HUES64 (cell line): ENCODE measurements at regions not wholly inside any gene's neighbourhood (a gene's known extent, or its start where the extent isn't known, plus 50 kb on each side); places are given as distances from the start of the nearest gene placed in this dataset.
"Not testable (repeated sequence)": the region's sequence is repeated elsewhere in the genome, so short reads cannot be mapped to it uniquely, and the experiment has no call there.

ENCODE experiments used
- H3K27ac ChIP-seq: 2 replicates; pipeline ENCODE4 v1.7.0; 2013; ENCODE audit warnings: low read depth, low read length, inconsistent platforms
- H3K27me3 ChIP-seq: 2 replicates; pipeline ENCODE4 v1.6.1; 2013; ENCODE audit warnings: mild to moderate bottlenecking, low read length; ENCODE audit not compliant: insufficient read depth
- H3K36me3 ChIP-seq: 2 replicates; pipeline ENCODE4 v1.6.1; 2013; ENCODE audit warnings: mild to moderate bottlenecking, low read length; ENCODE audit not compliant: insufficient read depth
- H3K4me1 ChIP-seq: 2 replicates; pipeline ENCODE4 v1.6.1; 2013; ENCODE audit warnings: mild to moderate bottlenecking, low read length, moderate library complexity; ENCODE audit not compliant: insufficient read depth
- H3K4me3 ChIP-seq: 2 replicates; pipeline ENCODE4 v1.5.1; 2013; ENCODE audit warnings: mild to moderate bottlenecking, low read length, moderate library complexity
- H3K9ac ChIP-seq: 2 replicates; pipeline ENCODE4 v1.6.1; 2013; ENCODE audit warnings: mild to moderate bottlenecking, low read depth, low read length
- H3K9me3 ChIP-seq: 2 replicates; pipeline ENCODE4 v1.6.1; 2013; ENCODE audit warnings: low read depth, low read length; ENCODE audit not compliant: insufficient read depth
- WGBS: fragments of 150-250, 120-280 bp; methylation state at CpG from one replicate; pipeline ENCODE4 v1.1.7; 2013; ENCODE audit warnings: missing lambda C conversion rate; 5-methylcytosine and 5-hydroxymethylcytosine counted together

GRCh38 chr5:110965773-110966581 lies 105.5 kb upstream of the TSLP start:
- H3K27ac ChIP-seq: no peak overlapping the region
- H3K4me3 ChIP-seq: no peak overlapping the region
- WGBS: 97% methylated on average over 3 of the region's 3 CpGs
- H3K4me1 ChIP-seq: no peaks in the 10 kb centered on the region
- no peaks in the 10 kb centered on the region for H3K27me3 ChIP-seq
- H3K9me3 ChIP-seq: no peaks in the 10 kb centered on the region
- no peaks in the 10 kb centered on the region for H3K36me3 ChIP-seq
- H3K9ac ChIP-seq: no peak overlapping the region

DNA sequence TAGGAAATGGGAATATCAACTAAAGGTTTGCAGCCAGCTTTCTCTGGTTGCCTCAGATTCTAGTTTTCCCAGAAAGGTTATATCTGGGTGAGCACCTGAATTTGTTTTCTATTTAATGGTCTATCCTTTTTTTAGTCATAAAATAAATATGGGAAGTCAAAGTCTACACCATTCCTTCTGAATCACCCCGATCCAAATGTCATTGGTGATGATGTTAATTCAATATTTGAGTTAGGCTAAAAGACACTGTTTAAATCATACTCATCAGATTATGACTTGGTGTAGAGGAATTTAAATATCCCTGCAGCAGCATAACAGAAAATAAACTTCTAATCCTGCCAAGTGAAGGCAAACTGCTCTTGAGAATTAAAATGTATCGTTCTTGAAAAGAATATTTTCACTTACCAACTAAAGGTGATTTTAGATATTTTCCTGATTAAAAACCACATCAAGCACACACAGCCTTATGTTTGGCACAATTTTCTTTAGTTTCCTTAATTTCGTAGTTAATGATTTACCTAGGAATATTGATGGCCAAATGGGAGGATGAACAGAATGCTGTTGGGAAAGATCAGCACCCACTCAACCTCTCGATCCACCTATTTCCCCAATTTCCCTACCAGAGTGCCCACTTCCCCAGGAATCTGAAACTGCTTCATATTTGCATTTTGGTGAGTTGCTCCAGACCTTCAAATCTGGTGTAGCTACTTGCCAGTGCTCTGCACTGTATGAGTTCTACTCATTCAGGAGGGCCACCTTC lies 103.1 kb upstream of the TSLP start:
- Histone ChIP-seq H3K9me3 (no peaks in the 10 kb centered on the region), H3K36me3 (no peaks in the 10 kb centered on the region), H3K4me1 (peaks cover 4% of the 10 kb centered on the region; the same call in 1 of the 2 replicates), H3K9ac (no peak overlapping the region), H3K27ac (no peak overlapping the region), H3K27me3 (no peaks in the 10 kb centered on the region), H3K4me3 (no peak overlapping the region)
- WGBS: 98% methylated on average over 2 of the region's 4 CpGs

DNA sequence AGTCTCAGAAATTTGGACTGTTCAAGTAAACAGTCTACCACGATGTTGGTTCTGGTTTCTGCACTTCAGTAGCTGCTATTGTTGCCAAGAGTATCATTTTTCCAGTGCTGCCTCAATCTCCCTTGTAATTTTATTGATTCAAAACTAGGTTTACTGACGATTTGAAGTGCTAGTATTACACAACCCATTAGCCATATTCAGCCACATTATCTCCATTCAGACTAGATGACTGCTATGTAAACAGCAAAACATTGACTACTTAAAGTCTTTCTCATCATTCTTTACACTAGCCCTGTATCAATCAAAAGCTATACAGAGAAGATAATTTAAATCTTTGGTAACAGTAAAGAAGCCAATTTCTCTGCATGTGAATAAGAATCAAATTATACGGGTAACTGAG lies 102.0 kb upstream of the TSLP start:
- H3K27me3 ChIP-seq: no peaks in the 10 kb centered on the region
- 90% methylated on average over 3 of the region's 3 CpGs for WGBS

DNA sequence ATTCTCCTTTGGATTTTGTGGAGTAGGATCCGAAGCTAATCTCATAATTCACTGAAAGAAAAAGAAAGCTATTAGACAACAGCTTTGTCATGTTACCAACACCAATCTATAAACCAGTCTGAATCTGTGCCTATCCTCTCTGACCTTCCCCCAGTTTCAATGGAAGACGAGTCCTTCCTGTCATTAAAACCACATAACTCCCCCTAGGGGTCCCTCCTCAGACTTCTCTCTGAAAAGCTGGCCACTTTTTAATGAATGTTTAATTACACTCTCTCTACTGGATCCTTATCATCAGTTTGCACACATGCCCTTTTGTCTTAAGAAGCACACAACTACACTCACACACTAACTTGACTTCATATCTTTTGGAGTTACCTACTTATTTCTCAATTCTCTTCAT lies 98.0 kb upstream of the TSLP start:
- Histone ChIP-seq H3K9ac (no peak overlapping the region), H3K27ac (no peak overlapping the region), H3K27me3 (no peaks in the 10 kb centered on the region), H3K9me3 (no peaks in the 10 kb centered on the region), H3K4me1 (peaks cover 4% of the 10 kb centered on the region; the same call in 1 of the 2 replicates), H3K4me3 (no peak overlapping the region), H3K36me3 (no peaks in the 10 kb centered on the region)
- 80% methylated on average over 2 of the region's 2 CpGs for WGBS

More for the DNA sequence above, 102.0 kb upstream of the TSLP start:
- Histone ChIP-seq H3K4me1 (peaks cover 4% of the 10 kb centered on the region; the same call in 1 of the 2 replicates), H3K9me3 (no peaks in the 10 kb centered on the region), H3K27ac (no peak overlapping the region), H3K4me3 (no peak overlapping the region), H3K9ac (no peak overlapping the region), H3K36me3 (no peaks in the 10 kb centered on the region)

DNA sequence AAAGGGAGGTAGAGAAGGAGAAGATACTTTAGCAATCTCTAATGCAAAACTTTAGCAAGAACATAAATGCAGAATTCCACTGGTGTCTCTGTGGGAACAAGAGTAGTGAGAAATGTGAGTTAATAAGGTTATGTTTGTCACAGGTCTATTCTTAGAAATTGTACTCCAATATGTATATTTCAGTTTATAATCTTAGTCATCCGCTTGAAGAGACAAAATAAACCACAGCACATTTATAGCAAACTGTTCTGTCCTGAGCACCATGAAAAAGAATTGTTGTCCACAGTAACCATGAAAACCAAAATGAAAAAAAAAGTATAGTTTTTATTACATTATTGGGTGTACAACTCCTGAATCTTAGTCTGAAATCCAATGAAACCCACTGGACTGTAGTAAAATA lies 93.6 kb upstream of the TSLP start:
- Histone ChIP-seq H3K9me3 (0 out of 2 replicates have a peak, but pooled peaks cover 11% of the 10 kb centered on the region), H3K9ac (no peak overlapping the region), H3K36me3 (no peaks in the 10 kb centered on the region), H3K4me3 (no peak overlapping the region), H3K4me1 (no peaks in the 10 kb centered on the region), H3K27me3 (no peaks in the 10 kb centered on the region), H3K27ac (no peak overlapping the region)
- WGBS: no CpG with 5 or more reads among the region's 1 CpG

DNA sequence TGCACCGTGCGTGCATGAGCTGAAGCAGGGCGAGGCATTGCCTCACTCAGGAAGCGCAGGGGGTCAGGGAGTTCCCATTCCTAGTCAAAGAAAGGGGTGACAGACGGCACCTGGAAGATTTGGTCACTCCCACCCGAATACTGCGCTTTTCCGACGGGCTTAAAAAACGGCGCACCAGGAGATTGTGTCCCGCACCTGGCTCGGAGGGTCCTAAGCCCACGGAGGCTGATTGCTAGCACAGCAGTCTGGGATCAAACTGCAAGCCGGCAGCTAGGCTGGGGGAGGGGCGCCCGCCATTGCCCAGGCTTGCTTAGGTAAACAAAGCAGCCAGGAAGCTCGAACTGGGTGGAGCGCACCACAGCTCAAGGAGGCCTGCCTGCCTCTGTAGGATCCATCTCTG lies 85.6 kb upstream of the TSLP start:
- H3K4me1 ChIP-seq, H3K4me3 ChIP-seq, H3K9me3 ChIP-seq, H3K27me3 ChIP-seq, H3K27ac ChIP-seq, H3K36me3 ChIP-seq, H3K9ac ChIP-seq: not testable (repeated sequence)
- WGBS: 66% methylated on average over 19 of the region's 19 CpGs

DNA sequence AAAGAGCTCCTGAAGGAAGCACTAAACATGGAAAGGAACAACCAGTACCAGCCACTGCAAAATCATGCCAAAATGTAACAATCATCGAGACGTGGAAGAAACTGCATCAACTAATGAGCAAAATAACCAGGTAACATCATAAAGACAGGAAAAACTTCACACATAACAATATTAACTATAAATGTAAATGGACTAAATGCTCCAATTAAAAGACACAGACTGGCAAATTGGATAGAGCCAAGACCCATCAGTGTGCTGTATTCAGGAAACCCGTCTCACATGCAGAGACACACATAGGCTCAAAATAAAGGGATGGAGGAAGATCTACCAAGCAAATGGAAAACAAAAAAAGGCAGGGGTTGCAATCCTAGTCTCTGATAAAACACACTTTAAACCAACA lies 83.9 kb upstream of the TSLP start:
- H3K27ac ChIP-seq, H3K36me3 ChIP-seq, H3K9me3 ChIP-seq, H3K4me1 ChIP-seq, H3K9ac ChIP-seq, H3K4me3 ChIP-seq, H3K27me3 ChIP-seq: not testable (repeated sequence)
- 97% methylated on average over 2 of the region's 3 CpGs for WGBS

- H3K27ac ChIP-seq: no peak overlapping the region
- no peaks in the 10 kb centered on the region for H3K36me3 ChIP-seq
- H3K9ac ChIP-seq: no peak overlapping the region
- H3K4me1 ChIP-seq: no peaks in the 10 kb centered on the region
- WGBS: 77% methylated on average over 2 of the region's 2 CpGs
- H3K9me3 ChIP-seq: 0 out of 2 replicates have a peak, but pooled peaks cover 6% of the 10 kb centered on the region
- H3K27me3 ChIP-seq: no peaks in the 10 kb centered on the region
- no peak overlapping the region for H3K4me3 ChIP-seq
These were observed 74.8 kb upstream of the TSLP start for GRCh38 chr5:110996742-110997141.

- no peak overlapping the region for H3K27ac ChIP-seq
- H3K9ac ChIP-seq: no peak overlapping the region
- H3K36me3 ChIP-seq: no peaks in the 10 kb centered on the region
- 92% methylated on average over 3 of the region's 3 CpGs for WGBS
- H3K27me3 ChIP-seq: no peaks in the 10 kb centered on the region
- 0 out of 2 replicates have a peak, but pooled peaks cover 6% of the 10 kb centered on the region for H3K9me3 ChIP-seq
- no peak overlapping the region for H3K4me3 ChIP-seq
- H3K4me1 ChIP-seq: no peaks in the 10 kb centered on the region
These were observed 69.5 kb upstream of the TSLP start for GRCh38 chr5:111002036-111002435.

- no peak overlapping the region for H3K9ac ChIP-seq
- H3K27ac ChIP-seq: no peak overlapping the region
- no peaks in the 10 kb centered on the region for H3K36me3 ChIP-seq
- H3K4me1 ChIP-seq: no peaks in the 10 kb centered on the region
- H3K4me3 ChIP-seq: no peak overlapping the region
- 0 out of 2 replicates have a peak, but pooled peaks cover 6% of the 10 kb centered on the region for H3K9me3 ChIP-seq
- H3K27me3 ChIP-seq: no peaks in the 10 kb centered on the region
- no CpG with 5 or more reads among the region's 1 CpG for WGBS
These were observed 67.9 kb upstream of the TSLP start for GRCh38 chr5:111003623-111004022.

- Histone ChIP-seq H3K9ac (no peak overlapping the region), H3K27ac (no peak overlapping the region), H3K27me3 (no peaks in the 10 kb centered on the region), H3K4me1 (no peaks in the 10 kb centered on the region), H3K9me3 (0 out of 2 replicates have a peak, but pooled peaks cover 6% of the 10 kb centered on the region), H3K4me3 (no peak overlapping the region), H3K36me3 (no peaks in the 10 kb centered on the region)
- 94% methylated on average over 9 of the region's 9 CpGs for WGBS
These were observed 67.2 kb upstream of the TSLP start for GRCh38 chr5:111004291-111004690.
